Pancreas (tissue), 10 donors: ENCODE measurements at regions not wholly inside any gene's neighbourhood (a gene's known extent, or its start where the extent isn't known, plus 50 kb on each side); places are given as distances from the start of the nearest gene placed in this dataset.

Source experiments
- ATAC-seq, 4 donors: fragments of 200-7000 bp; cut with Tn5 transposase; one replicate each; pipeline versions ENCODE4 v1.8.0 to v1.9.1; 2020; ENCODE audit warnings: mild to moderate bottlenecking in 4 of 4, moderate library complexity in 4 of 4
- DNase-seq, 6 donors: peaks; one replicate each; pipeline ENCODE4 v3.0.0-alpha.2; 2020
- FAIRE-seq: peaks from 2 replicates; lab custom pipeline; 2012; peaks lifted over from hg19 to GRCh38; lab: Jason Lieb, UNC
- H3K27ac ChIP-seq, 4 donors: fragments of 200-600 bp; sonication (generic); 1 replicate in 3 of 4; 2 replicates in 1 of 4; pipeline versions ENCODE4 v1.5.0 to v1.8.0; 2020
- H3K27me3 ChIP-seq, 4 donors: fragments of 200-600 bp; one replicate each; pipeline ENCODE4 v1.8.0; 2021
- H3K36me3 ChIP-seq, 3 donors: fragments of 200-600 bp; sonication (generic) in 1 of 3; one replicate each; pipeline versions ENCODE4 v1.5.0 to v1.8.0; 2020 to 2021
- H3K4me1 ChIP-seq, 3 donors: fragments of 200-600 bp; one replicate each; pipeline ENCODE4 v1.8.0; 2021
- H3K4me3 ChIP-seq, 4 donors: fragments of 200-600 bp; sonication (generic) in 2 of 4; one replicate each; pipeline versions ENCODE4 v1.5.0 to v1.8.0; 2020 to 2021
- H3K9me3 ChIP-seq, 4 donors: fragments of 200-600 bp; one replicate each; pipeline ENCODE4 v1.8.0; 2021
- CTCF ChIP-seq, 4 donors: fragments of 200-600 bp; sonication (generic) in 3 of 4; IDR thresholded peaks; one replicate each; pipeline versions ENCODE4 v1.5.0 to v1.8.0; 2021; ENCODE audit warnings: antibody characterized with exemption in 4 of 4
- WGBS, 2 donors: extraction: QIAGEN DNeasy Blood & Tissue Kit; methylation state at CpG; one replicate each; pipeline ENCODE4 v1.1.7; 2013; 5-methylcytosine and 5-hydroxymethylcytosine counted together
- intact Hi-C, 3 donors: fragments of 100-400 bp; cut with DNase I; formaldehyde crosslinking; loops; one replicate each; pipeline versions ENCODE4 v1.11.1 to v1.14.2; 2022
- donor health status: healthy with polysubstance abuse.
- donor health status: DM: no; HTN: no; CAD: no; lungs with moderate emphysema.
- donor health status: DM: no; HTN: no; CAD: no.
- donor health status: control.
- donor health status: control.
- donor health status: Bipolar disorder and iron deficiency.
- donor health status: DM: yes; HTN: yes; CAD: no.
- donor health status: DM: no; HTN: no; CAD: no.
- donor health status: DM: no; HTN: no; CAD: no.
- donor health status: DM: yes; HTN: yes; CAD: no.

DNA sequence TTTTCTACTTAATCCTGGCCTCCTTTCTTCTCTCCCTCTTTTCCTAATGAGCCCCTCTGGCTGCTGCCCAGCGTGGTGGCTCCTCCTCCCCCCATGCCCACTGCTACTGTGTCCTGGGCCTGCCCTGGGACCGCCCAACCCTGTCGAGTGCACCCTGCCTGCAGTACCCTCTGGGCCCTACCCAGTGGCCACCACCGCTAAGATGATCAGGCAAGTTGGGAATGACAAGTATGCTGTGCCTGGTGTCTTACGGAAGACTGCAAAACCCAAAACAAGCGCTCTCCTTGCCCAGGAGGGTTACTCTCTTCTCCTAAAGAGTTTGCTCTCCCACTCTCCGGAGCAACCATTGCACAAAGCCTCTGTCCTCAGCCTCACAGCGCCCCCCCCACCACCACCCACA is 273.7 kb downstream of the SYK start:
- H3K4me1 ChIP-seq = no peaks in the 10 kb centered on the region
- H3K27ac ChIP-seq = no peak overlapping the region
- TF ChIP-seq CTCF (IDR thresholded peaks at IDR 0.05) = no peak
- intact Hi-C loops = no loop called here
- WGBS, 2 donors = 89 to 95% methylated on average over 8 of the region's 8 CpGs
- H3K9me3 ChIP-seq = no peaks in the 10 kb centered on the region
- H3K36me3 ChIP-seq = no peaks in the 10 kb centered on the region
- ATAC-seq (no peak), FAIRE-seq (no peak), DNase-seq (no peak)
- H3K27me3 ChIP-seq = no peaks in the 10 kb centered on the region
- no peak overlapping the region for H3K4me3 ChIP-seq

DNA sequence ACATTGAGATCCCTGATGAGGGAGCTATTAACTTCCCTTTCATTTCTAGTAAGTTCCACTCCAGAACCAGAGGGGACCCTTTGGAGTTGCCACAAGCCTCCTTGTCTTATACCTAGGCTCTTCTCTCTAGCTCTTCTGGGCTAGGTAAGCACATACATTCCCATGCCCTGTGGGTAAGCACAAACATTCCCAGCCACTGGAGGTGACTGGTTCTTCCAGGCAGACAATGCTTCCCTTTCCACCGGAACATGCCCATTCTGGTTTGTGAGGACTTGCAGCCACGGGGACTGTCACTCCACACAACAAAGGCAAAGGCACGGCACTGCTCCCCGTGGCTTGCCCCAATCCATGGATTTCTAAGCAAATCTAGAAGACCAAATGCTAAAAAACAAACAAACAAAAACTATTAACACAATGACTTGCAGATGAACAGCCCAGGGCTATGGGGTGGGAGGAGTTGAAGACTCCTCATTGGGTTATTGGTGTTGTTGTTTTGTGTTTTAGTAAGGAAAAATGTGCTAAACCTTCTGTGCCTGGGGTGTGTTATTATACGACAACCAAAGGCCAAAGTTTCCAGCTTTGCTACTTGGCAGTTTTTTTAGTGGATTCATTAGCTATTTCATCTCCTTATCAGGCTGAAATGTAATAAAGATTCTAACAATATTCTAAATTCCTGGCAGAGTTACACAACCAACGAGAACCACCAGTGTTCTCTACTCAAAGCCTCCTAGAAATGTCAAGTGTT is 276.2 kb downstream of the SYK start:
- TF ChIP-seq CTCF (IDR thresholded peaks at IDR 0.05) = no peak
- H3K27me3 ChIP-seq = no peaks in the 10 kb centered on the region
- H3K27ac ChIP-seq = no peak overlapping the region
- 84 to 87% methylated on average over 6 of the region's 6 CpGs for WGBS, 2 donors
- ATAC-seq (no peak), FAIRE-seq (no peak), DNase-seq (no peak)
- no peaks in the 10 kb centered on the region for H3K9me3 ChIP-seq
- no peaks in the 10 kb centered on the region for H3K36me3 ChIP-seq
- H3K4me3 ChIP-seq = no peak overlapping the region
- intact Hi-C loops = no loop called here
- H3K4me1 ChIP-seq = no peaks in the 10 kb centered on the region

DNA sequence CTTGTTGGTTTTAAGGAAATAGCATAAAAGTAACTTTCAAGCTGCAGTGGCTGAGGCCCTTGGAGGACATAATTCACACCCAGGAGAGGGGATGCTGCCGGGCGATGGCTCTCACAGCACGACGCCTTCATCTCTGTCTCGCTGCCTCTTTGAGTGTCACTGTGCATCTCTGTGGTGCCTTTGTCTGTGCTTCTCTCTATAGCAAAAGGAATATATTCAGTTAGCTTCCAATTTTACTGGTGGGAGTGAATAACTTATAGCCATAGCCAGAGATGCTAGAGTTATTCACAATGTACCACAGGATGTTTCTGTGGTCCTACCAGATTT is 276.7 kb downstream of the SYK start:
- no peak for ATAC-seq
- no peaks in the 10 kb centered on the region for H3K9me3 ChIP-seq
- H3K27ac ChIP-seq = no peak overlapping the region
- no peak for TF ChIP-seq CTCF (IDR thresholded peaks at IDR 0.05)
- FAIRE-seq = no peak
- H3K36me3 ChIP-seq = no peaks in the 10 kb centered on the region
- no peak for DNase-seq
- WGBS, 2 donors = 93 to 96% methylated on average over 5 of the region's 5 CpGs
- H3K4me1 ChIP-seq = no peaks in the 10 kb centered on the region
- intact Hi-C loops = no loop called here
- H3K27me3 ChIP-seq = no peaks in the 10 kb centered on the region
- H3K4me3 ChIP-seq = no peak overlapping the region

- 84 to 93% methylated on average over 4 of the region's 4 CpGs for WGBS, 2 donors
- no peak for FAIRE-seq
- DNase-seq = no peak
- Histone ChIP-seq H3K4me1 (no peaks in the 10 kb centered on the region), H3K27me3 (no peaks in the 10 kb centered on the region), H3K9me3 (no peaks in the 10 kb centered on the region), H3K27ac (no peak overlapping the region), H3K36me3 (no peaks in the 10 kb centered on the region), H3K4me3 (no peak overlapping the region)
- intact Hi-C loops = loop anchor here in 1 of 3 donors (10.0 kb wide), 1 partner anchor 352 kb away; no protein-coding TSS in a partner anchor
- no peak for ATAC-seq
- TF ChIP-seq CTCF (IDR thresholded peaks at IDR 0.05) = no peak
These were observed 279.0 kb downstream of the AUH start for GRCh38 chr9:91082731-91083130.

DNA sequence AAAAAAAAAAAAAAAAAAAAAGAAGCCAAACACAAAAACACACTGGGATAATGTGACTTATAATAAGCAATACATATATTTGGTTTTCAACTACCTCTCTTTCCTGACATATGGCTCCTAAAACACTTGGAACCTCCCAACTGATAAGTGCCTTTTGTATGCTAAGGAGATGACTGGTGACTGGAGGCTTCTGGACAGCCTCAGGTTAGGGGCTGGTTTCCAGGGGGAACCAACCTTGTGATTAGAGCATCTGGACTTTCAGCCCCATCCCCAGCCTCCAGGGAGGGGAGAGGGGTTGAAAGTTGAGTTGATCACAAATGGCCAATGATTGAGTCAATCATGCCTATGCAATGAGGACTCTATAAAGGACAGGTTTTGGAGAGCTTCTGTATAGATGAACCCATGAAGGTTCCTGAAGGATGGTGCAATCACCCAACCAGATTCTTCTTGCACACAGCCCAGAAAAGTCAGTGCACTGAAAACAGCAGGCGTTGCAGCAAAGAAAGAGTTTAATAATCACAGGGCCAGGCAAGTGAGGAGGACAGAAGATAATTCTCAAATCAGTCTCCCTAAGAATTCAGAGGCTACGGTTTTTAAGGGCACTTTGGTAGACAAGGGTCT is 276.7 kb downstream of the AUH start:
- ATAC-seq (no peak), DNase-seq (no peak), FAIRE-seq (no peak)
- no peaks in the 10 kb centered on the region for H3K27me3 ChIP-seq
- H3K9me3 ChIP-seq = no peaks in the 10 kb centered on the region
- no peaks in the 10 kb centered on the region for H3K36me3 ChIP-seq
- no peaks in the 10 kb centered on the region for H3K4me1 ChIP-seq
- WGBS, 2 donors = 63 to 69% methylated on average over 2 of the region's 2 CpGs
- intact Hi-C loops = loop anchor here in 1 of 3 donors (10.0 kb wide), 1 partner anchor 350 kb away; no protein-coding TSS in a partner anchor
- TF ChIP-seq CTCF (IDR thresholded peaks at IDR 0.05) = no peak
- H3K4me3 ChIP-seq = no peak overlapping the region
- H3K27ac ChIP-seq = no peak overlapping the region
